ENCODE measurements at regions not wholly inside any gene's neighbourhood (a gene's known extent, or its start where the extent isn't known, plus 50 kb on each side); places are given as distances from the start of the nearest gene placed in this dataset.

DNA sequence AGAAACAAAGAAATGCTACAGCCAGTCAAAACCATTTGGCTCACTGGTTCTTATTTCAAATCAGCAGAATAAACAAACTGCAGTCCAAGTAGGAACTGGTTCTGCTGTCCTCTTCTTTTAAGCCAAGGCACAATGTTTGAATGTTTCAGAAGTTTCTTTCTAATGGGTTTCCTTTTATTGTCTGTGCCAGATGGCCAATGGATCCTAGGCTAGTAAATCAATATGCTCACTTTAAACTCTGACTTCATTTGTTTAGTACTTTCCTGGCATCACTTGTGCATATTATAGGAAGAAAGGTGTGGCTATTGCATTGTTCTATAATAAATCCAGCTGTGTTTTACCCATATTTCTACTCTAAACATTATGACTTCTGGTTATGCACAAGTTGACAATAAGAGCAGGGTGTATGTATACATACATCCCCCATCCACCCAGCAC lies 99.7 kb upstream of the PLCB4 start:
- TF ChIP-seq, protein P1, sequence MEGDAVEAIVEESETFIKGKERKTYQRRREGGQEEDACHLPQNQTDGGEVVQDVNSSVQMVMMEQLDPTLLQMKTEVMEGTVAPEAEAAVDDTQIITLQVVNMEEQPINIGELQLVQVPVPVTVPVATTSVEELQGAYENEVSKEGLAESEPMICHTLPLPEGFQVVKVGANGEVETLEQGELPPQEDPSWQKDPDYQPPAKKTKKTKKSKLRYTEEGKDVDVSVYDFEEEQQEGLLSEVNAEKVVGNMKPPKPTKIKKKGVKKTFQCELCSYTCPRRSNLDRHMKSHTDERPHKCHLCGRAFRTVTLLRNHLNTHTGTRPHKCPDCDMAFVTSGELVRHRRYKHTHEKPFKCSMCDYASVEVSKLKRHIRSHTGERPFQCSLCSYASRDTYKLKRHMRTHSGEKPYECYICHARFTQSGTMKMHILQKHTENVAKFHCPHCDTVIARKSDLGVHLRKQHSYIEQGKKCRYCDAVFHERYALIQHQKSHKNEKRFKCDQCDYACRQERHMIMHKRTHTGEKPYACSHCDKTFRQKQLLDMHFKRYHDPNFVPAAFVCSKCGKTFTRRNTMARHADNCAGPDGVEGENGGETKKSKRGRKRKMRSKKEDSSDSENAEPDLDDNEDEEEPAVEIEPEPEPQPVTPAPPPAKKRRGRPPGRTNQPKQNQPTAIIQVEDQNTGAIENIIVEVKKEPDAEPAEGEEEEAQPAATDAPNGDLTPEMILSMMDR (IDR thresholded peaks at IDR 0.05; ENCODE audit: low read depth, low read length) = no peak
- DNase-seq (ENCODE audit: low read depth in 2 of 2) = no peak
- no peak overlapping the region for H3K4me3 ChIP-seq (replicated peaks in 1 of 2; ENCODE audit: low read depth in 2 of 2, low read length in 2 of 2)

DNA sequence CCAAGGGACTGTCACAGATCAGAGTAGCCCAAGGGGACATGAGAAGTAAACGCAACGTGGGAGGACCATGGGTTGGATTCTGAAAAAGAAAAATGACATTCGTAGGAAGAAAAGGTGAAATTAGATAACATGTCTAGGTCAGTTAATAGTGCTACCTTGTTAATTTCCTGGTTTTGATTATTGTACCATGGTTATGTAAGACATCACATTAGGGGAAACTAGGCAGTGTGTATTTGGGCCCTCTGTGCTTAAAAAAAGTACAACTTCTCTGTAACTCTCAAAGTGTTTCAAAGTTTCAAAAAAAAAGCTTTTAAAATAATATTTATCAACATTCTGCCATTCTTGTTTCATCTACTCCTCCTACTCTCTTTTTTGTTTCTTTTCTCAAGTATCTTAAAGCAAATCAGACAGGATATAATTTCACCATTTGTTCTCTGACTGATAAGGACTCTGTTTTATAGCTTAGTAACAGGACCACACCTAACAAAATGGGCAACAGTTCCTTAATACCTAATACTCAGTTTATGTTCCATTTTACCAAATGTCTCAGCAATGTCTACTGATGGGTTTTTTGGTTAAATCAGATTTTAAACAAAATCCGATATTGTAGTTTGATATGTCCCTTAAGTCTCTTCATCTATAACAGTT lies 97.1 kb upstream of the PLCB4 start:
- H3K4me3 ChIP-seq (replicated peaks in 1 of 2; ENCODE audit: low read depth in 2 of 2, low read length in 2 of 2) = no peak overlapping the region
- TF ChIP-seq, protein P1 (IDR thresholded peaks at IDR 0.05; ENCODE audit: low read depth, low read length) = no peak
- no peak for DNase-seq (ENCODE audit: low read depth in 2 of 2)

DNA sequence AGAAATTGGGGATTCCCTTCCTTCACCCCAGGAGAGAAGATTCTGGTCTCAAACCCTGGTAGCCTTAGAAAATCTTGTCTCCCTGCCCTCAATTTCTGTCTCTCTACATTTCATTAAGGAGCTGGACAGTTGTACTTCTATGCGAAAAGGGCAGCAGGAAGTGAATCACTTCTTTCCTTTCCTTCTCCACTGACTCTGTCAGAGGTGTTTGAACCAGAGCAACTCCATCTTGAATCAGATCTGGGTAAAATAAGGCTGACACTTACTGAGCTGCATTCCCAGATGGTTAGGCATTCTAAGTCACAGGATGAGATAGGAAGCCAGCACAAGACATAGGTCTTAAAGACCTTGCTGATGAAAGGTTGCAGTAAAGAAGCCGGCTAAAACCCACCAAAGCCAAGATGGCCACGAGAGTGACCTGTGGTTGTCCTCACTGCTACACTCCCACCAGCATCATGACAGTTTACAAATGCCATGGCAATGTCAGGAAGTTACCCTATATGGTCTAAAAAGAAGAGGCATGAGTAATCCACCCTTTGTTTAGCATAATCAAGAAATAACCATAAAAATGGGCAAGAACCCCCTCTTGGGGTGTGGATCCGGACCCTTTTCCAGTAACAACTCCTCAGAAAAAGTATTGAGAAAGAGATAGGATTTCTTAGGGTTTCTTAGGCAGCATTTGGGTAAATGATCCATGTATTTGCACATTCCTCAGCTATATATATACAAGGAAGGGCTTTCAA lies 95.8 kb upstream of the PLCB4 start:
- TF ChIP-seq, protein P1 (IDR thresholded peaks at IDR 0.05; ENCODE audit: low read depth, low read length) = no peak
- H3K4me3 ChIP-seq (replicated peaks in 1 of 2; ENCODE audit: low read depth in 2 of 2, low read length in 2 of 2) = no peak overlapping the region
- DNase-seq (ENCODE audit: low read depth in 2 of 2) = no peak

DNA sequence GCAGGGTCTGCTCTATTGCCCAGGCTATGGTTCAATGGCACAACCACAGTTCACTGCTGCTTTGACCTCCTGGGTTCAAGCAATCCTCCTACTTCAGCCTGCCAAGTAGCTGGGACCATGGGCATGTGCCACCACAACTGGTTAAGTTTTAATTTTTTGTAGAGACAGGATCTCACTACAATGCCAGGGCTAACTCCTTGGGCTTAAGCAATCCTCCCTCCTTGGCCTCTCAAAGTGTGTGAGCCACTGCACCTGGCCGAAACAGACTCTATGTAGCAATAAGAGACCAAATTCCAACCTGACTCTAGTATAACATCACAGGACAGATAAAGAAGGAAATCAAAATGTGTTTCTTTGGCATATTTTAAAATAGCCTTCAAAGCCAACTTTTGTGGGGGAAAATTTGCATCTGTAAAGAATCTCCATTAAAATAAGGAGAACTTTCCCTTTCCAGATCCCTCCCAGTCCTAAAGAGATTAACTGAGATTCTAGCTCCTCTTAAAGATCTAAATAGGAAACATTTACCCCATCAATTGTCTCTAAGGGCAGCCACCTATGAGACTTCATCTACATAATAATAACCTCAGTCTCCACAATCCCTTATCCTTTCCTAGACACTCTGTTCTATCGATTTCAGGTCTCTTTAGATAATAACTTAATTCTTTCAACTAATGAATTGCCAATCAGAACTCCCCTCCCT lies 94.7 kb upstream of the PLCB4 start:
- no peak overlapping the region for H3K4me3 ChIP-seq (replicated peaks in 1 of 2; ENCODE audit: low read depth in 2 of 2, low read length in 2 of 2)
- TF ChIP-seq, protein P1 (IDR thresholded peaks at IDR 0.05; ENCODE audit: low read depth, low read length) = no peak
- DNase-seq (ENCODE audit: low read depth in 2 of 2) = no peak

DNA sequence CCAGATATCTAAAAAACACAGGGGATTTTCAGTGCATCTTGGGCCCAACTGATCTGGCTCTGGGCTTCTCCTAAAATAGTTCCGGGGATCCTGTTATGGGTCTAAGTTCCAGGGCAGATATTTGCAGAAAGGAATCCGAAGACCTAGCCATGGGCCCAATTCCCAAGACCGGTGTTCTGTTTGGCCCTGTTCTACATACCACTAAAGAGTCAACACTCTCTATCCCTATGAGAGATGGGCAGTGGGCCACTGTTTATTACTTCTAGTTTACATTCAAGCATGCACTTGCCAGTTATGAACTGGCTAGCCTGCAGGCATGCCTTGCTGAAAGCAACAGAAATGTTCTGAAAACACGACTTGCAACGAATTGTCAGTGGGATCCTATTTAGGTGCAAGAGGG lies 87.4 kb upstream of the PLCB4 start:
- no peak for DNase-seq (ENCODE audit: low read depth in 2 of 2)

DNA sequence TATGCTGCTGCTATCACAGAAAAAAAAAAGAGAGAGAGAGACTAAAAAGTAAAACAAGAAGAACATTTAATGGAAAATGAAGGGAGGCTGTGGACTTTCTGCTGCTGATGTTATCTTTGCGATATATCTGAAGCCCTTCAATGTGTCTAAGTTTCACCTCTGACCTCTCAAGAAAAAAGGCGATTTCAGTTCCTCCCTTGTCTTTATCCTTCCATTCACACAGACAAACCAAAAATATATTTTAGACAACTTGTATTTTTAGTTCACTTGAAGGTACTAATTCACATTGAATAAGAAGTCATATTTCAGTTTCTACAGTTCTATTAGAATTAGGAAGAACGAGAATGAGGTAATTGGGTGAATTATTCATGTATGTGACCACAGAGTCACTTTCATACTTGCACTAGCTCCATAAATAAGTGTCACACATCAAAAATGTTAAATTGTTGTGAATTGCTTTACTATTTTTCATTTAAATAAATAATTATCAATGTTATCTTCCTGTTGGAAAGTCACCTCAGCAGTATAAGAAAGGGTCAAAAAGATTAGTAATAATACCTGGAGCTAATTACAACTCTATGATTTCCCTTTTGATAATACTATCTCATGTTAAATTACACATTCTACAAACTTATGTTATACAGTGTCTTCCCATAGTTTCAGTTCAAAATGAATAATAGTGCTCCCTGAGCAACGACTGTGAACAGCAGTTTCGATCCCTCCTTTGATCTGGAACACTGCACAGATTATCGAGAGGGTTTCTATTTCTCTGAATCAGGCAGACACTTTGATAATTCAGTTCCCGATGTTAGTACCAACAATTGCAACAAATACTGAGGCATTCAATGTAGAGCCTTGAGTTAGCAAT lies 85.2 kb upstream of the PLCB4 start:
- DNase-seq (ENCODE audit: low read depth in 2 of 2) = no peak
- TF ChIP-seq, protein P1 (IDR thresholded peaks at IDR 0.05; ENCODE audit: low read depth, low read length) = no peak
- no peak overlapping the region for H3K4me3 ChIP-seq (replicated peaks in 1 of 2; ENCODE audit: low read depth in 2 of 2, low read length in 2 of 2)

More for the DNA sequence above, 87.4 kb upstream of the PLCB4 start:
- H3K4me3 ChIP-seq (replicated peaks in 1 of 2; ENCODE audit: low read depth in 2 of 2, low read length in 2 of 2) = no peak overlapping the region
- TF ChIP-seq, protein P1 (IDR thresholded peaks at IDR 0.05; ENCODE audit: low read depth, low read length) = no peak

Measured in cardiac fibroblast (primary cell).